HG03045 (cell line): ENCODE measurements at regions not wholly inside any gene's neighbourhood (a gene's known extent, or its start where the extent isn't known, plus 50 kb on each side); places are given as distances from the start of the nearest gene placed in this dataset.
"Not testable (repeated sequence)": the region's sequence is repeated elsewhere in the genome, so short reads cannot be mapped to it uniquely, and the experiment has no call there.

Experiments used
- ATAC-seq: cut with Tn5 transposase; IDR thresholded peaks from one replicate; pipeline ENCODE4 v1.9.1; 2021; ENCODE audit warnings: mild to moderate bottlenecking, moderate library complexity; ENCODE audit not compliant: unreplicated experiment

GRCh38 chr6:20263059-20263458, 50.8 kb upstream of the MBOAT1 start:
- ATAC-seq: no peak

DNA sequence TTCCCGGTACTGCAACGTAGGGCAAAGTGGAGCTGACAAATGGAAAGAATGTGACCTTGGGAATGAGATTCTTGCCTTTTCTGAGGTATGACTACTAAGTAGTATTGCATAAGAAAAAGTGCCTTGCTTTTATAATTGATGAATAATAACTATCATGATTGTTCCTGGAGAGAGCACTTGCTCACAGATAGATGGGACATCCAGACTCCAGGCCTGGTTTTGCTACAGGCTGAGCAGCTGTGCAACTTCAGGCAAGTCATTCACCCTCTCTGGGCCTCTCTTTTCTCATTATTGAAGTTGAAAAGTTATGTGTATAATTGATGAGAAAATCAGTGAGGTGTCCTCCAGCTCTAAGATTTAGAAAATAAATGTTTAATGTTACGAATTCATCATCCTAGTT, 53.6 kb upstream of the MBOAT1 start:
- ATAC-seq: no peak

DNA sequence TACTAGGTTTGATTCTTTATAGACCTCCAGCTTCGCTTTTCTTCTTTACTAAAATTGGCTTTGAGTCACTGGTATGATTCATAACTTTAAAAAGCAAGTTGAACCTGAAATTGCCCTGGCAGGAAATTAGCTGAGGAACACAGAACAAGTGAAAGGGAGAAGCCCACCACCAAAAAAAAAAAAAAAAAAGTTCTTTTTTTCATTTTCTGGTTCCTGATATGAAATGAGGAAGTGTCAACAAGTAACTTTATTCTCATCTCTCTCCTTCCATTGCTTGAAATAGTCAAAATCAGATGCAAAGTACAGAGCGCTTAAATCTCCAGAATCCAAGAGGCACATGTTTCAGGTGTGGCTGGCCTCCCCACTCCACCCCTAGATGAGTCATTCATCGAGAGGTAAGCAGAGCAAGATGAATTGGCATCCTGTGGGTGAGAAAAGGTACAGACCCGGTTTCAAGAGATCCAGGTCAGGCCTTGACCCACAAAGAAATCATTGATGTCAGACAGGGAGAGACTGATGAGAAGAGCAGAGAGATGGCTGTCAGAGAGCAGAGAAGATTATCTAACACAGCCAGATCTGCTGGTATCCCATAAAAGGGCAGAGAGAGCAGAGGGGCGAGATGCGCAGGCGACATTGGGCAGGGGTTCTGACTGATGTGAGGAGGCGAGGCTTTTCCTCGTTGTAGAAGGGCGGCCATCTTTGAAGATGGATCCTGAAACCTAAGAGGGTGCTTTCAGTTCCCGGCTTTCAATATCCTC, 54.8 kb upstream of the MBOAT1 start:
- ATAC-seq: no peak

GRCh38 chr6:20269181-20269580, 56.9 kb upstream of the MBOAT1 start:
- ATAC-seq: no peak

DNA sequence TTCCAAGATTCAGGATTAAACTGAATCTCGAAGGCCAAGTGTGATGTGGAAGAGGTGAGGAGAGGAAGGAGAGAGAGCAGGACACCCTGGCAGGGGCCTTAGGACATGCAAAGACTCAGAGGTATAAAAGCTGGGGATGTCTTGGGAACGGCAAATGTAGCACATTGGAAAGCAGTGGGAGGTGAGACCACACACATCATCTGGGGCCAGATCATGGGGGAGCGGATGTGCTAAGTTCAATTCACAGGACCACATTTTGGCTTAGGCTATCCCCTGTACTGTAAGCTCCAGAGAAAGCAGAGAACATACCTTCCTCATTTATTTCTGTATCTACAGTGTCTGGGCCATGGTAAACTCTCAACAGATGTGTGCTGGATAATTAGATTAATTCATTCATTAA, 59.5 kb upstream of the MBOAT1 start:
- no peak for ATAC-seq

- no peak for ATAC-seq
These were observed 61.9 kb upstream of the MBOAT1 start for GRCh38 chr6:20274137-20274536.

DNA sequence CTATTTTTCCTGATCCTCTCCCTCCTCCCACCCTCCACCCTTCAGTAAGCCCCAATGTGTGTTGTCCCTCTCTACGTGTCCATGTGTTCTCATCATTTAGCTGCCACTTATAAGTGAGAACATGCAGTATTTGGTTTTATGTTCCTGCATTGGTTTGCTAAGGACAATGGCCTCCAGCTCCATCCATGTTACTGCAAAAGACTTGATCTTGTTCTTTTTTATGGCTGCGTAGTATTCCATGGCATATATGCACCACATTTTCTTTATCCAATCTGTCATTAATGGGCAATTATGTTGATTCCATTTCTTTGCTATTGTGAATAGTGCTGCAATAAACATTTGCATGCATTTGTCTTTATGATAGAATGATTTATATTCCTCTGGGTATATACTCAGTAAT, 63.6 kb upstream of the MBOAT1 start:
- ATAC-seq: not testable (repeated sequence)

DNA sequence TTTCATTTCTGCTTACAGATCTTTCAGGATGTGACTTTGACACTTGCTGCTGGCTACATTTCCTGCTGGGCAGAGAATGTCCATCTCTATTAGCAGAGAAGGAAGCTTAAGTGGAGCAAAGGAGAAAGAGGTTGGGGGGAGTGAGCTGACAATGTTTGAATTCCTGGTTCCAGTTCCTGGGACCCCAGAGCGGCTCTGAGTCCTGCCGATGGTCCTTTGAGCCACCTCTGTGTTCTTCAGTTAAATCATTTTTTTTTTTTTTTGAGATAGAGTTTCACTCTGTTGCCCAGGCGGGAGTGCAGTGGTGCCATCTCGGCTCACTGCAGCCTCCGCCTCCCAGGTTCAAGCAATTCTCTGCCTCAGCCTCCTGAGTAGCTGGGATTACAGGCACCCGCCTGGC, 65.5 kb upstream of the MBOAT1 start:
- ATAC-seq: not testable (repeated sequence)

DNA sequence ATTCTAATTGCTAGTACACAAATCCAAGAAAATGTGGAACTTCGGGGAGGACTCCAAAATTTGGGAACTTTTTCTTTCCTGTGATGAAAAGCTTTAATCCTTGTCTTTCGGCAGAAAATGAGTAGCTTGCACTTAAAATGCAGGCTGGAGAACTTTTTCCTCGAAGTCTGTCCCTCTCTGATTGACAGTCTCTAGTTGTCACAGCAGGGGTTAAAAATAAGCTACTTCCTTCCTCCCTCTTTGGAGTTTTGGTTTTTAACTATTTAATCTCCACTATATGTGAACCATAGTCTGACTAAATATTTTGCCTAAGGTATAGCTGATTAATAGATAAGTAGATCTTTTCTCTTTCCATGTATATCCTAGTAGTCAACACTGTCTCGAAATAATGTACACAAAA, 66.8 kb upstream of the MBOAT1 start:
- ATAC-seq: no peak

- no peak for ATAC-seq
These were observed 67.5 kb upstream of the MBOAT1 start for GRCh38 chr6:20279608-20280287.

DNA sequence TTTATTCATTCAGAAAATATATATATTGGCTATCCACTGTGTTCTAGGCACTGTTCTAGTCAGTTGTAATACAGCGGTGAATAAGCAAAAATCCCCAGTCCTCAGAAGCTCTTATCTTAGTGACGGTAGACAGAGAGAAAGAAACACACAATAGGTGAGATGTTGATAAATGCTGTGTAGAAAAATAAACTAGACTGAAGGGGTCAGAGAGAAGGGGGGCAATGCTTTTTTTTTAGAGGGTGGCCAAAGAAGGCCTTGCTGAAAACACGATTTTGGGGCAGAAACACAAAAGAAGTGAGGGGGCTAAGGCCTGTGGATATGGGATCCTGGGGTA, 68.0 kb upstream of the MBOAT1 start:
- ATAC-seq: no peak

DNA sequence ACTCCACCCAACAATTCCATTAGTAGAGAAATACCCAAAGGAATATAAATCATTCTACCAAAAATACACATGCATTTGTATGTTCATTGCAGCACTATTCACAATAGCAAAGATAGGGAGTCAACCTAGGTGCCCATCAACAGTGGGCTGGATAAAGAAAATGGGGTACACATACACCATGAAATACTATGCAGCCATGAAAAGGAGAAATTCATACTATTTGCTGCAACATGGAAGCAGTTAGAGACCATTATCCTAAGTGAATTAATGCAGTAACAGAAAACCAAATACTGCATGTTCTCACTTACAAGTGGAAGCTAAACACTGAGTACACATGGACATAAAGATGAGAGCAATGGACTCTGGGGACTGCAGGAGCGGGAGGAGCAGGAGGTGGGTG, 72.4 kb upstream of the MBOAT1 start:
- ATAC-seq: no peak

- no peak for ATAC-seq
These were observed 74.8 kb upstream of the MBOAT1 start for GRCh38 chr6:20286968-20287565.

- ATAC-seq: peak; percentile 85
These were observed 79.7 kb upstream of the MBOAT1 start for GRCh38 chr6:20291764-20292580.

GRCh38 chr6:20292905-20293304, 80.6 kb upstream of the MBOAT1 start:
- no peak for ATAC-seq

DNA sequence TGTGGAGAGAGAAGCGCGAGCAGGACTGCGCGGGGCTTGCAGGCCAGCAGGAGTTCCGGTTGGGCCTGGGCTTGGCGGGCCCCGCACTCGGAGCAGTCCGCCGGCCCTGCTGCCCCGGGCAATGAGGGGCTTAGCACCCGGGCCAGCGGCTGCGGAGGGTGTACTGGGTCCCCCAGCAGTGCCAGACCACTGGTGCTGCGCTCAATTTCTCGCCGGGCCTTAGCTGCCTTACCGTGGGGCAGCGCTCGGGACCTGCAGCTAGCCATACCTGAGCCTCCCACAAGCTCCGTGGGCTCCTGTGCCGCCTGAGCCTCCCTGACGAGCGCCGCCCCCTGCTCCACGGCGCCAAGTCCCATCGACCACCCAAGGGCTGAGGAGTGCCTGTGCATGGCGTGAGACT, 89.0 kb upstream of the MBOAT1 start:
- no peak for ATAC-seq

- ATAC-seq: no peak
These were observed 89.9 kb upstream of the MBOAT1 start for GRCh38 chr6:20302168-20302567.

DNA sequence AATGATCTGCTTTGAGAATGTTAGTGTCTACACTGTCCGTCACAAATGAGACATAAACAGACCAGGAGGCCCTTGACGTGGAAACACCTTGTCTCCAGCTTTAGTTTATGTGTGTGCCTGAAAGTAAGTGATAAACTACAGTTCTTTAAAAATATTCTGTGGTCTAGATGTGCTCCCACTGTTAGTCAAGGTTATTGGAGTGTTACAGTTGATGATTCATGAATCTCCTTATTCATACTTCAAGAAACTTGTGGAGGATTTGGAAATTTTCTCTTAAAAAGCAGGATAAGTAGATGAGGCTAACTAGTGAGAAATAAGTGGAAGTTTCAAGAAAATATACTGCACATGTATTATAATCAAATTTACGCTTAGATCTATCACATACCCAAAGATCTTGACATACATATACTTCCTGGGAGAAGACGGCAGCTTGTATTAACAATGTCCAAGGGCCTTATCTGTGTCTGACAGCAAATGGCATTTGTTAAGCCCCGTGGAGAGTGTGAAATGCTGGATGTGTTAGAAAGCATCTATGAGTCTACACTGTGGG, 90.5 kb upstream of the MBOAT1 start:
- ATAC-seq: no peak

- no peak for ATAC-seq
These were observed 94.2 kb upstream of the MBOAT1 start for GRCh38 chr6:20306491-20306890.

- no peak for ATAC-seq
These were observed 92.5 kb upstream of the E2F3 start for GRCh38 chr6:20309186-20309585.

GRCh38 chr6:20310185-20310584, 91.5 kb upstream of the E2F3 start:
- ATAC-seq: no peak
